Keratinocyte (primary cell): ENCODE measurements at regions not wholly inside any gene's neighbourhood (a gene's known extent, or its start where the extent isn't known, plus 50 kb on each side); places are given as distances from the start of the nearest gene placed in this dataset.
A peak's percentile ranks its signal among the peaks of the same experiment; 100 is the strongest.

ENCODE experiments used
- DNase-seq: peaks from one replicate; pipeline ENCODE4 v3.0.0-alpha.2; 2011; ENCODE audit warnings: low read depth, missing footprints, low spot score
- FAIRE-seq: peaks from 2 replicates; lab custom pipeline; 2011; peaks lifted over from hg19 to GRCh38; lab: Jason Lieb, UNC
- H2AFZ ChIP-seq: 2 replicates; pipeline ENCODE4 v1.6.0; 2012; ENCODE audit warnings: low read length, control low read depth, inconsistent platforms; ENCODE audit not compliant: control insufficient read depth
- H3K27ac ChIP-seq: 2 replicates; pipeline ENCODE4 v1.5.1; 2011; ENCODE audit warnings: low read length; ENCODE audit not compliant: control insufficient read depth, insufficient read depth
- H3K27me3 ChIP-seq: 3 replicates; pipeline ENCODE4 v1.6.0; 2011; ENCODE audit warnings: low read length; ENCODE audit not compliant: control insufficient read depth, insufficient read depth; ENCODE audit errors: extremely low read depth
- H3K36me3 ChIP-seq, 2 experiments: 2 replicates in 1 of 2; 3 replicates in 1 of 2; pipeline ENCODE4 v1.5.1; 2011; ENCODE audit warnings: low read length in 2 of 2, mild to moderate bottlenecking in 1 of 2; ENCODE audit not compliant: control insufficient read depth in 2 of 2, insufficient read depth in 2 of 2; ENCODE audit errors: extremely low read depth in 1 of 2
- H3K4me1 ChIP-seq: 3 replicates; pipeline ENCODE4 v1.5.1; 2011; ENCODE audit warnings: low read length; ENCODE audit not compliant: control insufficient read depth, insufficient read depth; ENCODE audit errors: extremely low read depth
- H3K4me2 ChIP-seq: 3 replicates; pipeline ENCODE4 v1.6.0; 2011; ENCODE audit warnings: low read depth, low read length; ENCODE audit not compliant: control insufficient read depth, insufficient read depth; ENCODE audit errors: extremely low read depth
- H3K4me3 ChIP-seq, 3 experiments: fragments of 200-600 bp in 1 of 3; sonication (generic) in 1 of 3; 2 replicates in 2 of 3; 3 replicates in 1 of 3; pipeline ENCODE4 v1.5.1; 2011 to 2016; ENCODE audit warnings: low read length in 3 of 3, mild to moderate bottlenecking in 3 of 3, control low read depth in 2 of 3, inconsistent platforms in 1 of 3, low read depth in 1 of 3, mixed read lengths in 1 of 3, mixed run types in 1 of 3, moderate library complexity in 1 of 3; ENCODE audit not compliant: control insufficient read depth in 2 of 3, insufficient read depth in 2 of 3; ENCODE audit errors: extremely low read depth in 1 of 3
- H3K79me2 ChIP-seq: 2 replicates; pipeline ENCODE4 v1.6.0; 2012; ENCODE audit warnings: low read length; ENCODE audit not compliant: control insufficient read depth, insufficient read depth
- H3K9ac ChIP-seq: 3 replicates; pipeline ENCODE4 v1.6.0; 2011; ENCODE audit warnings: low read length; ENCODE audit not compliant: control insufficient read depth, insufficient read depth; ENCODE audit errors: extremely low read depth
- H3K9me1 ChIP-seq: 3 replicates; pipeline ENCODE4 v1.6.0; 2011; ENCODE audit warnings: low read length; ENCODE audit not compliant: control insufficient read depth, insufficient read depth; ENCODE audit errors: extremely low read depth
- H3K9me3 ChIP-seq: 2 replicates; pipeline ENCODE4 v1.5.1; 2012; ENCODE audit warnings: low read depth, low read length; ENCODE audit not compliant: control insufficient read depth
- H4K20me1 ChIP-seq: 3 replicates; pipeline ENCODE4 v1.6.0; 2011; ENCODE audit warnings: low read length; ENCODE audit not compliant: control insufficient read depth, insufficient read depth; ENCODE audit errors: extremely low read depth
- EZH2 ChIP-seq: IDR thresholded peaks from one replicate; pipeline ENCODE4 v1.6.1; 2012; ENCODE audit warnings: inconsistent platforms, mild to moderate bottlenecking, low read length, moderate library complexity
- dilution Hi-C: fragments of 300-500 bp; cut with MboI; formaldehyde crosslinking; loops from one replicate; pipeline ENCODE4 v1.7.0; 2020; ENCODE audit warnings: low sequenced_read_pairs; ENCODE audit not compliant: extremely low pct_ligation_motif_present
- TF ChIP-seq, protein P1 (sequence below), 3 experiments: IDR thresholded peaks in 1 of 3; conservative IDR thresholded peaks in 1 of 3; optimal IDR thresholded peaks in 1 of 3; 2 replicates in 2 of 3; 3 replicates in 1 of 3; pipeline versions ENCODE3 to v1.5.1; 2011; ENCODE audit warnings: low read length in 3 of 3, mild to moderate bottlenecking in 3 of 3, moderate library complexity in 2 of 3, control low read depth in 1 of 3, inconsistent platforms in 1 of 3; ENCODE audit not compliant: insufficient read depth in 2 of 3; ENCODE audit errors: extremely low read depth in 1 of 3

DNA sequence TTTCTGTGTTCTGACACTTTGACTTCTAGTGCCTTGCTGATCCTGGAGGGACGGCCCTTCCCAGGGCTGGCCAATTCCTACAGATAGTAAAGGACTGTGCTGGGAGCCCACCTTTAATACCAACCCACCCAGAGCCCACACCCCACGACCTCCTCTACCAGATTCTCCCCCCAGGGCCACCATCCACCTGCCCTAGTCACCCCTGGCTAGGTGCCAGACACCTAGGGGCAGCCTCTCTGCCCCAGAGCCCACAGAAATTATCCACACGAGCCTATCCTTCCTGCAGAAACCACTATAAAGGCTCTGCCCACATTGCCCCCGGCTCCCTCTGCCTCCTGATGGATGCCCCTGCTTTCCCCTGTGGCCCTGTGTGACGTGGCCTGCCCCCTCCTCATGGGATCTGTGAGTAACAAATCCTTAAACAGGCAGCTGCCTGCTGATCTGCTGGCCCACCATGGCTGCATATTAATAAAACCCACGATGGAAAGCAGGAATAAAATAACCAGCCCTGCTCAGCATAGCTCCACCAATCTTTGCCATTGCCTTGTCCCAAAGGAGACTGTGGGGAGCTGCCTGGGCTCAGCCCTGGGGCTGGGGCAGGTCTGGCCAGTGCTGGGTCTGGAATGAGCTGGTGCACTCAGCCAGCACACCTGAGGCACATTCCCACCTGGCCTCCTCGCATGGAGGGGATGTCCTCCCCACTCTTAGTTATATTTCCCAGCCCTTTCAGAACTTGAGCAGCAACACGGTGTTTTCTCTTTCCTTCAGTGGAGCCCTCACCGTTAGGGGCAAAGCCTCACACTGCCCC lies 488.5 kb downstream of the NPHP4 start:
- H3K4me2 ChIP-seq = no peak overlapping the region
- dilution Hi-C loops = no loop called here
- no peaks in the 10 kb centered on the region for H4K20me1 ChIP-seq
- DNase-seq (no peak), FAIRE-seq (no peak)
- H3K27me3 ChIP-seq = peaks cover 17% of the 10 kb centered on the region
- no peaks in the 10 kb centered on the region for H3K79me2 ChIP-seq
- H3K36me3 ChIP-seq = no peaks in the 10 kb centered on the region
- no peaks in the 10 kb centered on the region for H3K9me3 ChIP-seq
- H3K4me1 ChIP-seq = peaks cover 19% of the 10 kb centered on the region
- TF ChIP-seq, protein P1, sequence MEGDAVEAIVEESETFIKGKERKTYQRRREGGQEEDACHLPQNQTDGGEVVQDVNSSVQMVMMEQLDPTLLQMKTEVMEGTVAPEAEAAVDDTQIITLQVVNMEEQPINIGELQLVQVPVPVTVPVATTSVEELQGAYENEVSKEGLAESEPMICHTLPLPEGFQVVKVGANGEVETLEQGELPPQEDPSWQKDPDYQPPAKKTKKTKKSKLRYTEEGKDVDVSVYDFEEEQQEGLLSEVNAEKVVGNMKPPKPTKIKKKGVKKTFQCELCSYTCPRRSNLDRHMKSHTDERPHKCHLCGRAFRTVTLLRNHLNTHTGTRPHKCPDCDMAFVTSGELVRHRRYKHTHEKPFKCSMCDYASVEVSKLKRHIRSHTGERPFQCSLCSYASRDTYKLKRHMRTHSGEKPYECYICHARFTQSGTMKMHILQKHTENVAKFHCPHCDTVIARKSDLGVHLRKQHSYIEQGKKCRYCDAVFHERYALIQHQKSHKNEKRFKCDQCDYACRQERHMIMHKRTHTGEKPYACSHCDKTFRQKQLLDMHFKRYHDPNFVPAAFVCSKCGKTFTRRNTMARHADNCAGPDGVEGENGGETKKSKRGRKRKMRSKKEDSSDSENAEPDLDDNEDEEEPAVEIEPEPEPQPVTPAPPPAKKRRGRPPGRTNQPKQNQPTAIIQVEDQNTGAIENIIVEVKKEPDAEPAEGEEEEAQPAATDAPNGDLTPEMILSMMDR (optimal IDR thresholded peaks at IDR 0.05 in 1 of 3, IDR thresholded peaks at IDR 0.05 in 1 of 3, conservative IDR thresholded peaks at IDR 0.05 in 1 of 3; ENCODE audit: extremely low read depth in 1 of 3, insufficient read depth in 2 of 3, low read length in 3 of 3) = no peak
- no peak for TF ChIP-seq EZH2
- H3K27ac ChIP-seq = no peak overlapping the region
- H3K4me3 ChIP-seq = no peak overlapping the region
- H3K9me1 ChIP-seq = no peaks in the 10 kb centered on the region
- H3K9ac ChIP-seq = no peak overlapping the region
- no peak overlapping the region for H2AFZ ChIP-seq

- Histone ChIP-seq H3K27me3 (peaks cover 11% of the 10 kb centered on the region), H3K4me2 (peak overlapping the region; percentile 71)
- dilution Hi-C loops = no loop called here
These were observed 489.7 kb downstream of the NPHP4 start for GRCh38 chr1:5502311-5503194.

More at GRCh38 chr1:5502311-5503194, 489.7 kb downstream of the NPHP4 start:
- Histone ChIP-seq H4K20me1 (no peaks in the 10 kb centered on the region), H3K27ac (no peak overlapping the region), H3K9me1 (no peaks in the 10 kb centered on the region), H3K36me3 (no peaks in the 10 kb centered on the region), H2AFZ (peak overlapping the region; percentile 62), H3K79me2 (no peaks in the 10 kb centered on the region), H3K9me3 (no peaks in the 10 kb centered on the region), H3K4me3 (peak overlapping the region in 2 of 3 experiments; percentile 36 to 45), H3K4me1 (peaks cover 19% of the 10 kb centered on the region), H3K9ac (no peak overlapping the region)
- no peak for TF ChIP-seq EZH2
- TF ChIP-seq, protein P1 (optimal IDR thresholded peaks at IDR 0.05 in 1 of 3, IDR thresholded peaks at IDR 0.05 in 1 of 3, conservative IDR thresholded peaks at IDR 0.05 in 1 of 3; ENCODE audit: extremely low read depth in 1 of 3, insufficient read depth in 2 of 3, low read length in 3 of 3) = no peak
- DNase-seq (no peak), FAIRE-seq (peak; percentile 79)
